HG03039 (cell line): ENCODE measurements at regions not wholly inside any gene's neighbourhood (a gene's known extent, or its start where the extent isn't known, plus 50 kb on each side); places are given as distances from the start of the nearest gene placed in this dataset.
"Not testable (repeated sequence)": the region's sequence is repeated elsewhere in the genome, so short reads cannot be mapped to it uniquely, and the experiment has no call there.

Experiments used
- ATAC-seq: cut with Tn5 transposase; IDR thresholded peaks from one replicate; pipeline ENCODE4 v1.9.1; 2021; ENCODE audit warnings: mild to moderate bottlenecking, moderate library complexity; ENCODE audit not compliant: unreplicated experiment

GRCh38 chr12:124126950-124127655 lies 154.1 kb downstream of the ZNF664 start:
- ATAC-seq, result no peak

- ATAC-seq, result no peak
These were observed 156.1 kb downstream of the ZNF664 start for GRCh38 chr12:124129132-124129531.

GRCh38 chr12:124130691-124131591 lies 157.9 kb downstream of the ZNF664 start:
- ATAC-seq, result no peak

- ATAC-seq, result no peak
These were observed 158.6 kb downstream of the ZNF664 start for GRCh38 chr12:124131659-124132058.

GRCh38 chr12:124132530-124132929 lies 159.5 kb downstream of the ZNF664 start:
- no peak for ATAC-seq

GRCh38 chr12:124136796-124137195 lies 158.1 kb upstream of the RFLNA start:
- no peak for ATAC-seq

GRCh38 chr12:124140944-124141486 lies 153.9 kb upstream of the RFLNA start:
- no peak for ATAC-seq

GRCh38 chr12:124141611-124142010 lies 153.3 kb upstream of the RFLNA start:
- ATAC-seq, result not testable (repeated sequence)

- ATAC-seq, result no peak
These were observed 152.4 kb upstream of the RFLNA start for GRCh38 chr12:124142395-124143035.

- no peak for ATAC-seq
These were observed 151.2 kb upstream of the RFLNA start for GRCh38 chr12:124143726-124144125.

GRCh38 chr12:124144531-124145194 lies 150.2 kb upstream of the RFLNA start:
- no peak for ATAC-seq

- ATAC-seq, result no peak
These were observed 147.9 kb upstream of the RFLNA start for GRCh38 chr12:124147027-124147426.

- no peak for ATAC-seq
These were observed 147.3 kb upstream of the RFLNA start for GRCh38 chr12:124147575-124147974.

- no peak for ATAC-seq
These were observed 146.2 kb upstream of the RFLNA start for GRCh38 chr12:124148481-124149273.

GRCh38 chr12:124149287-124149686 lies 145.6 kb upstream of the RFLNA start:
- no peak for ATAC-seq

- ATAC-seq, result no peak
These were observed 144.7 kb upstream of the RFLNA start for GRCh38 chr12:124150168-124150567.

GRCh38 chr12:124151583-124151982 lies 143.3 kb upstream of the RFLNA start:
- no peak for ATAC-seq

- no peak for ATAC-seq
These were observed 142.2 kb upstream of the RFLNA start for GRCh38 chr12:124152731-124153130.

- ATAC-seq, result no peak
These were observed 141.5 kb upstream of the RFLNA start for GRCh38 chr12:124153392-124153791.

GRCh38 chr12:124157406-124157805 lies 137.5 kb upstream of the RFLNA start:
- ATAC-seq, result no peak
